ENCODE measurements at regions not wholly inside any gene's neighbourhood (a gene's known extent, or its start where the extent isn't known, plus 50 kb on each side); places are given as distances from the start of the nearest gene placed in this dataset.

DNA sequence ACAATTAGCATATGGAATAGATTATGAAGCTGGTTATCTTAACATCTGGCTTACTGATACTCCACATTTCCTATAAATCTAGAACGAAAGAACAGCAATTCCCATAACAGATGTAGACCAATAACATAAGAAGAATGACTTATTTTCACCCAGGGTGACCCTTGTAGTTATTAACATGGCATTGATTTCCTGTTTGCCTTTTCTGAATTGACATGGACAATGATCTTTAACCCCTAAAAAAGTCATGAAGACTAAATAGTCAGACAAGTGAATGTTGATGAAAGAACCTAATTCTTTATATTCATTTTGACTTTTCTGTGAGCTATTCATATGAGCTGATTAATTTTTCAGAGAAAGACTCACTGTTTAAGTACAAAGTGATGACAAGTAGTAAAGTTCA is 175.3 kb upstream of the CD180 start:
- H3K4me3 ChIP-seq (ENCODE audit: control insufficient read depth, low read depth, low read length) = no peak overlapping the region
- DNase-seq (ENCODE audit: low read depth) = no peak
- TF ChIP-seq CTCF (IDR thresholded peaks at IDR 0.05; ENCODE audit: control insufficient read depth, insufficient read depth, low read depth, low read length, missing control alignments) = no peak

GRCh38 chr5:67366691-67367395 is 170.2 kb upstream of the CD180 start:
- no peak for DNase-seq (ENCODE audit: low read depth)
- no peak overlapping the region for H3K4me3 ChIP-seq (ENCODE audit: control insufficient read depth, low read depth, low read length)
- no peak for TF ChIP-seq CTCF (IDR thresholded peaks at IDR 0.05; ENCODE audit: control insufficient read depth, insufficient read depth, low read depth, low read length, missing control alignments)

DNA sequence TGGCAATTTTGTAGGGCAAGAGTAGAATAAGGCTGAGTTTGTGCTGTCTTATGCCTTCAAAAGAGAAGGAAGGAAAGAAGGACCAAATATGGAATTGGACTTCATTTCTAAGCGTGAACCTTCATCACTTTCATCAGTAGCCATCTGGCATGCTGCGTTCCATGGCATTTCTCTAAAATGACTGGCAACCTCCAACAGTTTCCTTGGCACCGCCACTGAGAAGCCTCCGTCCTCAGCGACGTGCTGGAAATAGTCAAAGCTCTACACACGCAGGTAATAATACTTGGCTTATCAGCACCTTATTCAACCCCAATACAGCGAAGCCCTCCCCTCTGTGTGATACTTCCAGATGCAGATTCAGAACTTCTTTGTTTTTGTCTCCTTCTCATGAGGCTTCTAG is 169.7 kb upstream of the CD180 start:
- no peak for DNase-seq (ENCODE audit: low read depth)
- H3K4me3 ChIP-seq (ENCODE audit: control insufficient read depth, low read depth, low read length) = no peak overlapping the region
- TF ChIP-seq CTCF (IDR thresholded peaks at IDR 0.05; ENCODE audit: control insufficient read depth, insufficient read depth, low read depth, low read length, missing control alignments) = no peak

DNA sequence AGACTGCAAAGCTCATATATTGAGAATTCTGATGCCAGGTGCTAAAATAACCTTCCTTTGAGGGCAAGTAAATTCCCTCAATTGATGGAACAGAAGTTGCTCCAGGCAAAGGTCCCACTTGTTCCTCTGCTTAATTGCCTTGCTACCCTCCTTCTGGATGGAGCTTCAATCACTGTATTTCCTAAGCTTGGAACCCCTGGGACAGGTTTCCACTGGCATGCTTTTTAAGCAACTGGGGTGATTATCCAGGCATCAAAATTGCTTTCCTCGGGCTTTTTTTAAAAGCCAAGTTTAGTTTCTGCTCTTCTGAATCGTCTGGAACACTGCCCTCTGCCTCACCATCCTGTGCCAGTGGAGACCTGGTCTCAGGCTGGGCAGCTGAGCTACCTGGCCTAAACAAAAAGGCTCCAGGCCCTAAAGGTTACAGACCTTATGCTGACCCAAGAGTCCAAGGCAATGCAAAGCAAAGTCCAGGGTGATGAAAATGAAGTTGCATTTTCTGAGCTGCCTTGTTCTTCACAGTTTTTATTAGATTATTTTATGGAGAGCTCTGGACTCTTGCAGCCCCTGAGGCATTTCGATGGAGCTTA is 167.9 kb upstream of the CD180 start:
- no peak for DNase-seq (ENCODE audit: low read depth)
- no peak for TF ChIP-seq CTCF (IDR thresholded peaks at IDR 0.05; ENCODE audit: control insufficient read depth, insufficient read depth, low read depth, low read length, missing control alignments)
- H3K4me3 ChIP-seq (ENCODE audit: control insufficient read depth, low read depth, low read length) = no peak overlapping the region

GRCh38 chr5:67363963-67364362 is 167.4 kb upstream of the CD180 start:
- DNase-seq (ENCODE audit: low read depth) = no peak
- no peak for TF ChIP-seq CTCF (IDR thresholded peaks at IDR 0.05; ENCODE audit: control insufficient read depth, insufficient read depth, low read depth, low read length, missing control alignments)
- no peak overlapping the region for H3K4me3 ChIP-seq (ENCODE audit: control insufficient read depth, low read depth, low read length)

- no peak overlapping the region for H3K4me3 ChIP-seq (ENCODE audit: control insufficient read depth, low read depth, low read length)
- DNase-seq (ENCODE audit: low read depth) = no peak
- no peak for TF ChIP-seq CTCF (IDR thresholded peaks at IDR 0.05; ENCODE audit: control insufficient read depth, insufficient read depth, low read depth, low read length, missing control alignments)
Observed at GRCh38 chr5:67363180-67363709, 166.6 kb upstream of the CD180 start.

Data from AG09309 (cell line).